Glutamatergic neuron (in vitro differentiated cells): ENCODE measurements at regions not wholly inside any gene's neighbourhood (a gene's known extent, or its start where the extent isn't known, plus 50 kb on each side); places are given as distances from the start of the nearest gene placed in this dataset.

ENCODE experiments used
- DNase-seq: peaks from one replicate; pipeline ENCODE4 v3.0.0; 2022
- H3K27ac Mint-ChIP-seq: one replicate; pipeline ENCODE4 v1.8.0; 2020; ENCODE audit warnings: mild to moderate bottlenecking, mixed read lengths, inconsistent platforms; ENCODE audit not compliant: unreplicated experiment
- H3K27me3 Mint-ChIP-seq: one replicate; pipeline ENCODE4 v1.8.0; 2020; ENCODE audit warnings: mild to moderate bottlenecking, moderate library complexity, mixed read lengths, inconsistent platforms; ENCODE audit not compliant: unreplicated experiment
- H3K36me3 Mint-ChIP-seq: one replicate; pipeline ENCODE4 v1.8.0; 2020; ENCODE audit warnings: mild to moderate bottlenecking, mixed read lengths, inconsistent platforms; ENCODE audit not compliant: unreplicated experiment
- H3K4me1 Mint-ChIP-seq: one replicate; pipeline ENCODE4 v1.8.0; 2020; ENCODE audit warnings: mild to moderate bottlenecking, low read depth, mixed read lengths, inconsistent platforms; ENCODE audit not compliant: unreplicated experiment
- H3K4me3 Mint-ChIP-seq: one replicate; pipeline ENCODE4 v1.8.0; 2020; ENCODE audit warnings: mild to moderate bottlenecking, mixed read lengths, inconsistent platforms; ENCODE audit not compliant: unreplicated experiment
- H3K9me3 Mint-ChIP-seq: one replicate; pipeline ENCODE4 v1.8.0; 2020; ENCODE audit warnings: mild to moderate bottlenecking, moderate library complexity, mixed read lengths, inconsistent platforms; ENCODE audit not compliant: unreplicated experiment
- TF ChIP-seq, protein P1 (sequence below): fragments of 200-600 bp; sonication (generic); IDR thresholded peaks from one replicate; pipeline ENCODE4 v1.5.0; 2021; ENCODE audit not compliant: partially characterized antibody, unreplicated experiment

DNA sequence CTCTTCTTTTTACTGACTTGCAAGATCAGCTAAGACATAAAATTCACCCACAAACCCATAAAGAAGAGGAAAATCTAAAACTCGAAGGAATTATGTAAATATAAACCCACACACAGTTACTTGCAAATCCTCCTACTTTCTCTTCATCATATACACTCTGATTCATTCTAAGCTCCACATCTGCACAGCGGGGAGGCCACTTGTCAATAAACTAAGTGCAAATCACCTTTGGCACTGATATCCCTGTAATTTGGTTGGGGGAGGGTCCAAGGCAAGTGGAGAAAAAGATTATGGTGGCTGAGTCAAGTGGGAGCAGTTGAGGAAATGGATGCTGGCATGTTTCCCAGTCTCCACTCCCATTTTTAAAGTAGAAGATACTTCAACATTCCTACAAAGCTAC, 596.5 kb downstream of the MATN1 start:
- DNase-seq = no peak
- Mint-ChIP-seq H3K4me3 (no peak overlapping the region), H3K9me3 (peaks cover 5% of the 10 kb centered on the region), H3K4me1 (no peaks in the 10 kb centered on the region), H3K27ac (no peak overlapping the region), H3K27me3 (peaks cover 9% of the 10 kb centered on the region), H3K36me3 (no peaks in the 10 kb centered on the region)
- TF ChIP-seq, protein P1, sequence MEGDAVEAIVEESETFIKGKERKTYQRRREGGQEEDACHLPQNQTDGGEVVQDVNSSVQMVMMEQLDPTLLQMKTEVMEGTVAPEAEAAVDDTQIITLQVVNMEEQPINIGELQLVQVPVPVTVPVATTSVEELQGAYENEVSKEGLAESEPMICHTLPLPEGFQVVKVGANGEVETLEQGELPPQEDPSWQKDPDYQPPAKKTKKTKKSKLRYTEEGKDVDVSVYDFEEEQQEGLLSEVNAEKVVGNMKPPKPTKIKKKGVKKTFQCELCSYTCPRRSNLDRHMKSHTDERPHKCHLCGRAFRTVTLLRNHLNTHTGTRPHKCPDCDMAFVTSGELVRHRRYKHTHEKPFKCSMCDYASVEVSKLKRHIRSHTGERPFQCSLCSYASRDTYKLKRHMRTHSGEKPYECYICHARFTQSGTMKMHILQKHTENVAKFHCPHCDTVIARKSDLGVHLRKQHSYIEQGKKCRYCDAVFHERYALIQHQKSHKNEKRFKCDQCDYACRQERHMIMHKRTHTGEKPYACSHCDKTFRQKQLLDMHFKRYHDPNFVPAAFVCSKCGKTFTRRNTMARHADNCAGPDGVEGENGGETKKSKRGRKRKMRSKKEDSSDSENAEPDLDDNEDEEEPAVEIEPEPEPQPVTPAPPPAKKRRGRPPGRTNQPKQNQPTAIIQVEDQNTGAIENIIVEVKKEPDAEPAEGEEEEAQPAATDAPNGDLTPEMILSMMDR = no peak

DNA sequence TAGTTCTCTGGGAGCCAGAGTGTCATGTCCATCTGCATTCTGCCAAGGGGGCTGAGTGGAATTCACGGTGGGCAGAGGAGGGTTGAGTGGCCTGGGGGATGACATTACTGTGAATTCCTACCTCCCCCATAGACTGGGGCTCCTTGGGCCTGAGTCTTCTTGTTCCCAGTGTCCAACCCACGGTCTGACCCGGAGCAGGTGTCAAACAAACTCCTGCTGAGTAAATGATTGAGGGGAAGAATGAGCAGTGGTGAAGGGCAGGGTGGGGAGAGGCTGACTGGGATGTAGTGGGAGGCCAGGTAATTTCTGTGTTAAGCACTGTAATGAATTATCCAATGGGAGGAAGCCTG, 597.6 kb downstream of the MATN1 start:
- Mint-ChIP-seq H3K36me3 (no peaks in the 10 kb centered on the region), H3K27me3 (peaks cover 12% of the 10 kb centered on the region), H3K27ac (no peak overlapping the region), H3K9me3 (peaks cover 7% of the 10 kb centered on the region), H3K4me1 (no peaks in the 10 kb centered on the region), H3K4me3 (no peak overlapping the region)
- TF ChIP-seq, protein P1 = no peak
- no peak for DNase-seq

DNA sequence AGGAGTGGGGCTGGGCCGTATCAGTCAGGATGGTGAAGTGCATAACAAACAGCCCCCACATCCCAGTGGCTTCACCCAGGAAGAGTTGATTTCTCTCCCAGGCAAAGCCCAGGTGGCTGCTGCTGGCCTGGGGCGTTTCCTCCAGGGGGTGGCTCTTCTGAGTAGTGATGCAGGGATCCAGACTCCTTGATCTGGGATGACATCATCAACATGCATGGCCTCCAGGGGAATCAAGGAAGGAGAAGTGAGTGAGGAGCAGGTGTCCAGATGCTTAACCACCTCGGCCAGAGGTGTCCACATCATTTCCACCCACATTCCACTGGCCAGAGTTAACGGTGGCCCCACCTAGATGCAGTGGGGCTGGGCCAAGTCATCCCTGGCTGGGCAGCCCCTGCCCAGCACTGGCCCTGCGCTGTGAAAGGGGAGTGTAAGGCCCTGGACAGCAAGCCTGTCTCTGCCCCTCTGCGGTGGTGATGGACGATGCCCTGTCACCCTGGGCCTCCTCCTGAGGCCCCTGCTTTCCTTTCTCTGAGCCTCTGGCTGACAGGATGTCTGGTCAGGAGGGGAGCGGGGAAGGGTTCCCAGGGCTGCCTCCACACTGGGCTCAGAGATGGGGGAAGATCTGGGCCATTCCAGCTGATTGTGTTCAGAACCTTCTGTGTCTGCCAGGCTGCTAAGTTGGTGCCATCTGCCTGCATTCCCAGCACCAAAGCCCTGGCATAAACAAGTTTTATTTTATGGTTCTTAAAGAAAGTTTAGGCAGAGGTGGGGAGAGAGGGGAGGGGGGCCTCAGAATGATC, 598.2 kb downstream of the MATN1 start:
- Mint-ChIP-seq H3K4me3 (no peak overlapping the region), H3K27ac (no peak overlapping the region), H3K27me3 (peaks cover 12% of the 10 kb centered on the region), H3K9me3 (peaks cover 7% of the 10 kb centered on the region), H3K36me3 (no peaks in the 10 kb centered on the region), H3K4me1 (no peaks in the 10 kb centered on the region)
- TF ChIP-seq, protein P1 = no peak
- no peak for DNase-seq

DNA sequence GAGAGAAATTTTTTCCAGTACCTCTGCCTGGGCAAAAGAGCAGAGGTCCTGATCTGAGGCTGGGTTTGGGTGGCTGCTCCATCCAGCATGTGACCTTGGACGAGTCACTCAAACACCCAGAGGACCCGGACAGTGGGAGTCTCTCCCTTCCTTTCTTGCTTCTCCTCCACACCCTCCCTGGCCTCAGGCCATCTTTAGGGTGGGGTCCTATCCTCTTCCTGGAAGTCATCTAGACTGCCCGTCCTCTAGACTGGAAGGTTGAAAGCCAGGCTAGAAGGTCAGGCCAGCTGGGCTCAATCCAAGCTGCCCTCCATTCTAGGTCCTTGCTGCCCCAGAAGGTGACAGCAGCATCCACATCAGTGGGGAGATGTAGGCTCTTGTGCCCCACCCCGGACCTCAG, 599.5 kb downstream of the MATN1 start:
- Mint-ChIP-seq H3K27ac (no peak overlapping the region), H3K36me3 (no peaks in the 10 kb centered on the region), H3K9me3 (peaks cover 7% of the 10 kb centered on the region), H3K4me3 (no peak overlapping the region), H3K27me3 (peaks cover 12% of the 10 kb centered on the region), H3K4me1 (no peaks in the 10 kb centered on the region)
- DNase-seq = no peak
- TF ChIP-seq, protein P1 = no peak

- Mint-ChIP-seq H3K9me3 (peaks cover 6% of the 10 kb centered on the region), H3K36me3 (no peaks in the 10 kb centered on the region), H3K27ac (no peak overlapping the region), H3K4me3 (no peak overlapping the region), H3K27me3 (peaks cover 14% of the 10 kb centered on the region), H3K4me1 (no peaks in the 10 kb centered on the region)
- DNase-seq = no peak
- TF ChIP-seq, protein P1 = no peak
Measured at GRCh38 chr1:30123036-30123435, 600.3 kb downstream of the MATN1 start.
